ENCODE measurements at regions not wholly inside any gene's neighbourhood (a gene's known extent, or its start where the extent isn't known, plus 50 kb on each side); places are given as distances from the start of the nearest gene placed in this dataset.
"Not testable (repeated sequence)": the region's sequence is repeated elsewhere in the genome, so short reads cannot be mapped to it uniquely, and the experiment has no call there.

DNA sequence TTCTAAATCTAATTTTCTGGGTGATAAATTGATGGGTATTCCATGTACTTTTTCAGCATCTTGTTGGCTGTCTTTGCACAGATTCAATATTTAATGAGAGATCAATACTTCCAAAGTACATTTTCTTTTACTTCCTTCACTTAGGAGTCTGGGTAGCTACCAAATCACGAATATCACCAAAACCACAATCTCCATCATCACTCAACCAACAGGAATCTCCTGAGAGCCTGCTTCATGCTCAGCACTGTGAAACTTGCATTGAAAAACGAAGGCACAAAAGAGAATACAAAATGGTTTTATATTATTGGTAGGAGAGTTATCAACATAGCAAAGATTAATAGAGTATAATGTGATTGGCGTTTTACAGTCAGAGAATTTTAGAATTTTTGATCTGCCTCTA, 261.5 kb upstream of the DSEL start:
- no peak for DNase-seq (ENCODE audit: low spot score)
- FAIRE-seq, result no peak

GRCh38 chr18:67776929-67777328, 260.4 kb upstream of the DSEL start:
- DNase-seq (ENCODE audit: low spot score), result no peak

DNA sequence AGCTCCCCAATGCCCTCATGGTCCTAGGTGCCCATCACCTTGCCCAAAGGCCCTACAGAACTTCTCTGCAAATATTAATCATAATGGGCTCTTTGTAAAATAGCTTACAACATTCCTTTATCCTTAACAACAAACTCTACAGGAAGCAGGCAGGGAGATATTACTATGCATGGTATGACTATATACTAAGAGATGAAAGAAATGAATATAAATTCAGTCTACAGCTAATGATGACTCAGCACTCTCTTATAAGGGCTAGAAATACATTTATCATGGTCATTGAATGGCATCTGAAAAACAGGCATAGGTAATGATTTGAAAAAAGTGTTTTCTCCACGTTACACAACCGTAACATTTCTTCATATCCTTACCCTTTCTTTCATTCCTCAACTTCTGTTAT, 254.8 kb upstream of the DSEL start:
- FAIRE-seq, result no peak
- peak; percentile 5 for DNase-seq (ENCODE audit: low spot score)

More at GRCh38 chr18:67776929-67777328, 260.4 kb upstream of the DSEL start:
- FAIRE-seq, result no peak

GRCh38 chr18:67770520-67770919, 254.0 kb upstream of the DSEL start:
- FAIRE-seq, result no peak
- DNase-seq (ENCODE audit: low spot score), result no peak

DNA sequence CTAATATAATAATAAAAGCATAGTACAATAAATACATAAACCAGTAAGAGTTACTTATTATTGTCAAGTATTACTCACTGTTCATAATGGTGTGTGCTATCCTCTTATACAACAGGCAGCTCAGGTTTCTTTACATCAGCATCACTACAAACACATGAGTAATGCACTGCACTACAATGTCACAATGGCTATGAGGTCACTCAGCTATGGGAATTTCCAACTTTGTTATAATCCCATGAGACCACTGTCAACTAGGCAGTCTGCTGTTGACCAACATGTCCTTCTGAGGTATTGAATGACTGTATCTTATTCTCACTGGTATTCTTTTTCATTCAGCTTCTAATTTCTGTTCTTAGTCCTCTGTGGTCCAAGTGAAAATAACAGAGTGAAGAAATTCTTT, 250.4 kb upstream of the DSEL start:
- FAIRE-seq, result no peak
- no peak for DNase-seq (ENCODE audit: low spot score)

GRCh38 chr18:67752211-67752610, 235.7 kb upstream of the DSEL start:
- FAIRE-seq; DNase-seq (ENCODE audit: low spot score): not testable (repeated sequence)

- FAIRE-seq (no peak), DNase-seq (ENCODE audit: low spot score) (no peak)
Observed at GRCh38 chr18:67742954-67743353, 226.4 kb upstream of the DSEL start.

- FAIRE-seq (no peak), DNase-seq (ENCODE audit: low spot score) (no peak)
Observed at GRCh38 chr18:67742525-67742924, 226.0 kb upstream of the DSEL start.

DNA sequence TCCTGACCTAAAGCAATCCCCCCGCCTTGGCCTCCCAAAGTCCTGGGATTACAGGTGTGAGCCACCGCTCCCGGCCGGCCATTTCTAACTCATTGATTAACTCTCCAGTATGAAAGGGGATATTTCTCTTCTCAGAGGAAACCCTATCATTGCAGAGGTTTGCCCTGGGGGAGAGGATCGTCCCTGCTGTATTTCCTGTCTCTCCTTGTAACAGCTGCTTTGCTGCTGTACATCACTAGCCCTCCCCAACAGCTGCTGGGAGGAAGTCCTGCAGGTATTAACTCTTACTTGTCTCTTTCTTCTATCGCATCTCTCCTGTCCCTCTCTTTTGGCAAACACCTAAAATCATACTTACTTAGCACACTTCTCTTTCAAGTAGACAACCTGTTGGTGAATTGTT, 219.0 kb upstream of the DSEL start:
- DNase-seq (ENCODE audit: low spot score) (no peak), FAIRE-seq (no peak)

DNA sequence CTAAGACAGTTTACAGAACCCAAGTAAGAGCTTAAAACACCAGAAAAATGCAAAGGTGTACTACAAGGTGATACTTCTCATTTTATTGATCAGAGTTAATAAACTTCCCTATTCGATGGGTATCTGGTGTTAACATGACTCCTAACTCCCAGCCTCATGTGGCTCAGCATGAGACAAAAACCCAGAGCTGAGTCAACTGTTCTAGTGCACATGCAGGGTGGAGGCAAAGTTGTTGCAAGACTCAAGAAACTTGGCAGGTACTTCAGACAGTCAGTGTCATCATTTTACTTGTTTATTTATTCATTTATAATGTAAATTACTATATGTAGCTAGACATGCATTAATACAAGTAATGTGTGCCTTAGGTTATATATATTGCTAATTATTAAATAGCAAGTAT, 216.6 kb upstream of the DSEL start:
- FAIRE-seq, result no peak
- no peak for DNase-seq (ENCODE audit: low spot score)

- FAIRE-seq, result no peak
- DNase-seq (ENCODE audit: low spot score), result no peak
Observed at GRCh38 chr18:67731851-67732250, 215.3 kb upstream of the DSEL start.

GRCh38 chr18:67730886-67731285, 214.4 kb upstream of the DSEL start:
- FAIRE-seq (no peak), DNase-seq (ENCODE audit: low spot score) (peak; percentile 23)

GRCh38 chr18:67728364-67728763, 211.8 kb upstream of the DSEL start:
- FAIRE-seq (no peak), DNase-seq (ENCODE audit: low spot score) (no peak)

DNA sequence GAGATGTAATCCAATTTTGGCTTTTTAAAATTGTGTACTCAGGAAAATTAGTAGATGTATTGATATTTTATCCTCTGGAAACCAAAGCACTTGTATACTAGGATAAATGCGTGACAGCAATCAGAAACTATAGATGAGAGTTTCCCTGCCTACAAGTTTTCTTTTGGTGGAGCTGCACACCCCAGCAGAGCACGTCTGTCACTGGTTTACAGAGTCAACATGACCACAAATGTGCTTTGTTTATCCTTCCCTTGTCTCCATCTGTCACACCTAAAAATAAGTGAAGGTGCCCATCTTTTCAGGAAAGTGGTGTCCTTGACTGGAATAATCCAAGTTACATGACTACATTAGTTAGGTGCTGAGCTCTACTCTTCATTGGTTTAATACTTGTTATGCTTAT, 210.4 kb upstream of the DSEL start:
- FAIRE-seq (no peak), DNase-seq (ENCODE audit: low spot score) (no peak)

GRCh38 chr18:67717800-67718199, 201.3 kb upstream of the DSEL start:
- no peak for FAIRE-seq
- DNase-seq (ENCODE audit: low spot score), result no peak

DNA sequence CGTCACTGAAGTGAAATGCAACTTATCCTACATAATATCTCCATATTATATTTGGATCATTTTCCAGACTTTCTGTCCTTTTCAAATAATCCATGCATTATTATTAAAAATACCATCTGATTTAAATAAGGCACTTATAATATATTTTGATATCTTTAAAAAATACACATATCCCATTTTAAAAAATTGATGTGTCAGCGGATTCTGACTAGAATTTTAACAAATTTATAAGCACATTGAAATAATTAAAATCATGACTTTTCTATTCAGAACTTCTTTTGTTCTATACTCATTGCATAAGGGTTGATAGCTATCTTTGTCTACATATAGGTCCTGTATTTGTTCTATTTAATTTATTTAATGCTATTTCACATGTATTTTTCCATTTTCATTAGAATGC, 199.0 kb upstream of the DSEL start:
- DNase-seq (ENCODE audit: low spot score), result no peak
- no peak for FAIRE-seq

GRCh38 chr18:67710639-67711038, 194.1 kb upstream of the DSEL start:
- no peak for DNase-seq (ENCODE audit: low spot score)
- FAIRE-seq, result no peak

GRCh38 chr18:67705748-67706147, 189.2 kb upstream of the DSEL start:
- no peak for DNase-seq (ENCODE audit: low spot score)
- FAIRE-seq, result no peak

DNA sequence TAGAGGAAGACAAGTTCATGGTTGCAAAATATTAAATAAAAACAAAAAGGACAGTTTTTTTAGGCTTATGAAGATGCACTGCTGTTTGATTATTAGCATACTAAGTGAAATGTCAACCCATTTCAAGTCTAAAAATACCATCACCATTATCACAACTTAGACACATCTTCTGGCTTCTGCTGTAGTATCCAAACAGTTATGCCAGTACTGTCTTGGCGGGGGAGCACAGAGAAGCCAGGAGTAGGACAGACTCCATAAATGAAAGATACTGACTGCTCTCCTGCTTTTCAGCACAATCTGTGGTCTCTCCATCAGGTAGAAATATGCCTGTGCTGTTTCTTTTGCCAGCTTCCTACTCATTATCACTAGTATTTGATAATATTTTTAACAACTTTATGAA, 179.2 kb upstream of the DSEL start:
- DNase-seq (ENCODE audit: low spot score) (no peak), FAIRE-seq (no peak)

DNA sequence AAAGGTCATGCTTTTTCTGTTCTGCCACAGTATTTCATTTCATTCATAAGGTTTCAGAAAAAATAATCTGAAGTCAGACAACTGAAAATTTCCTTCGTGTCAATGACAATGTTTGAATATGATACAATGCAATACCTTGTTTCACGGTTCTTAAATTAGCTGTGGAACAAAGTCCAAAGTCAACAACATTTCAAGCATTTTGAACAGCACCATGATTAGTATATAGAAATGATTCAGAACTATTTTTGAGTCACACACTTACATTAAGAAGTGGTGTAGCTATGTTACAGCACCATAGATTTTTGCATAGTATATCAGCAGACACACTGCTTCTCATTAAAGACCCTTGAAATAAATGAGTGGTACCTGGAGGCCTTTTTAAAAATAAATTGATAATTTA, 178.3 kb upstream of the DSEL start:
- DNase-seq (ENCODE audit: low spot score), result no peak
- FAIRE-seq, result no peak

- DNase-seq (ENCODE audit: low spot score) (no peak), FAIRE-seq (no peak)
Observed at GRCh38 chr18:67692811-67693210, 176.3 kb upstream of the DSEL start.

GRCh38 chr18:67682516-67682915, 166.0 kb upstream of the DSEL start:
- FAIRE-seq (no peak), DNase-seq (ENCODE audit: low spot score) (no peak)

- FAIRE-seq (no peak), DNase-seq (ENCODE audit: low spot score) (no peak)
Observed at GRCh38 chr18:67677489-67677888, 161.0 kb upstream of the DSEL start.

DNA sequence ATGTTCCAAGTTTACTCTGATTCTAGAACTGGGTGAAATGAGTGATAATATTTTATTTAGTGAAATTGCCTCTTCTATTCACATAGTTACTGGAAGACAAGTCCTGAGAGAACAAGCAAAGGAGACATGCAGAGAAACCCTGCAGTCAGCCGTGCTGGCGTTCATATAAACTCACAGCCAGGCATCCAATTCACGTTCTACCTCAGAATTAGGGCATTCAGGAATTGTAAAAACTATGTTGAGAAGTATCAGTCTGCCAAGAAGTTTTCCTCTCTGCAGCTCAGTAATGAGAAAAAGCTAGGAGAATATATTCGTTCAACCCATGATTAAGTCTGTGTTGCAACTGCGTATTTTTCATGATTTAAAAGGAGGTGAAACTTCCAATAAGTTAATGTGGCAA, 156.2 kb upstream of the DSEL start:
- DNase-seq (ENCODE audit: low spot score), result no peak
- no peak for FAIRE-seq

All from urothelium cell line (cell line).